Trophoblast cell (in vitro differentiated cells and primary cell): ENCODE measurements at regions not wholly inside any gene's neighbourhood (a gene's known extent, or its start where the extent isn't known, plus 50 kb on each side); places are given as distances from the start of the nearest gene placed in this dataset.

Experiments
- DNase-seq, 2 donors: peaks; one replicate each; pipeline ENCODE4 v3.0.0-alpha.2; 2016
- H2AFZ ChIP-seq: 2 replicates; pipeline ENCODE4 v1.6.1; 2013; ENCODE audit warnings: low read length, moderate library complexity, mild to moderate bottlenecking; ENCODE audit not compliant: insufficient read depth, poor library complexity
- H2AK5ac ChIP-seq: 2 replicates; pipeline ENCODE4 v1.6.1; 2013; ENCODE audit warnings: mild to moderate bottlenecking, low read length
- H2BK120ac ChIP-seq: 2 replicates; pipeline ENCODE4 v1.6.1; 2013; ENCODE audit warnings: low read length, mild to moderate bottlenecking, moderate library complexity; ENCODE audit not compliant: insufficient read depth, poor library complexity
- H2BK12ac ChIP-seq: 2 replicates; pipeline ENCODE4 v1.6.1; 2013; ENCODE audit warnings: mild to moderate bottlenecking, low read length, moderate library complexity
- H2BK5ac ChIP-seq: 2 replicates; pipeline ENCODE4 v1.6.1; 2013; ENCODE audit warnings: low read length, low read depth, moderate library complexity, mild to moderate bottlenecking; ENCODE audit not compliant: poor library complexity
- H3K14ac ChIP-seq: 2 replicates; pipeline ENCODE4 v1.6.1; 2013; ENCODE audit warnings: mild to moderate bottlenecking, low read length
- H3K18ac ChIP-seq: 2 replicates; pipeline ENCODE4 v1.6.1; 2013; ENCODE audit warnings: mild to moderate bottlenecking, low read length
- H3K23ac ChIP-seq: 2 replicates; pipeline ENCODE4 v1.6.1; 2013; ENCODE audit warnings: low read length
- H3K27ac ChIP-seq: 2 replicates; pipeline ENCODE4 v1.5.1; 2013; ENCODE audit warnings: low read depth, mild to moderate bottlenecking, inconsistent platforms, low read length, moderate library complexity
- H3K27me3 ChIP-seq: 2 replicates; pipeline ENCODE4 v1.6.1; 2013; ENCODE audit warnings: inconsistent platforms, mild to moderate bottlenecking, low read length, moderate library complexity; ENCODE audit not compliant: insufficient read depth
- H3K36me3 ChIP-seq, 2 experiments: 1 replicate in 1 of 2; 2 replicates in 1 of 2; pipeline ENCODE4 v1.6.1; 2013; ENCODE audit warnings: low read length in 2 of 2, mild to moderate bottlenecking in 2 of 2, moderate library complexity in 1 of 2; ENCODE audit not compliant: insufficient read depth in 2 of 2, control insufficient read depth in 1 of 2
- H3K4ac ChIP-seq: 2 replicates; pipeline ENCODE4 v1.6.1; 2013; ENCODE audit warnings: low read depth, mild to moderate bottlenecking, low read length, moderate library complexity
- H3K4me1 ChIP-seq, 2 experiments: 1 replicate in 1 of 2; 2 replicates in 1 of 2; pipeline ENCODE4 v1.6.1; 2013; ENCODE audit warnings: low read length in 2 of 2, mild to moderate bottlenecking in 2 of 2, moderate library complexity in 1 of 2; ENCODE audit not compliant: insufficient read depth in 2 of 2, control insufficient read depth in 1 of 2
- H3K4me2 ChIP-seq: 2 replicates; pipeline ENCODE4 v1.6.1; 2013; ENCODE audit warnings: inconsistent platforms, mild to moderate bottlenecking, low read length, moderate library complexity
- H3K4me3 ChIP-seq: 2 replicates; pipeline ENCODE4 v1.5.1; 2013; ENCODE audit warnings: mild to moderate bottlenecking, low read depth, low read length, inconsistent platforms
- H3K79me1 ChIP-seq: one replicate; pipeline ENCODE4 v1.6.1; 2013; ENCODE audit warnings: low read length
- H3K79me2 ChIP-seq: 2 replicates; pipeline ENCODE4 v1.6.1; 2013; ENCODE audit warnings: low read length, mild to moderate bottlenecking; ENCODE audit not compliant: control insufficient read depth, insufficient read depth, poor library complexity
- H3K9ac ChIP-seq: 2 replicates; pipeline ENCODE4 v1.6.1; 2013; ENCODE audit warnings: mild to moderate bottlenecking, low read length
- H3K9me3 ChIP-seq: 2 replicates; pipeline ENCODE4 v1.6.1; 2013; ENCODE audit warnings: low read depth, mild to moderate bottlenecking, control low read depth, inconsistent platforms, low read length; ENCODE audit not compliant: insufficient read depth
- H4K12ac ChIP-seq: 2 replicates; pipeline ENCODE4 v1.6.1; 2013; ENCODE audit warnings: low read depth, mild to moderate bottlenecking, low read length, moderate library complexity
- H4K8ac ChIP-seq: 2 replicates; pipeline ENCODE4 v1.6.1; 2013; ENCODE audit warnings: low read depth, mild to moderate bottlenecking, low read length, moderate library complexity
- H4K91ac ChIP-seq: one replicate; pipeline ENCODE4 v1.6.1; 2013; ENCODE audit warnings: low read depth, mild to moderate bottlenecking, low read length, moderate library complexity
- WGBS: extraction: QIAGEN DNeasy Blood & Tissue Kit; methylation state at CpG from one replicate; pipeline ENCODE4 v1.1.7; 2013; ENCODE audit warnings: missing lambda C conversion rate; ENCODE audit not compliant: insufficient read length, insufficient coverage; ENCODE audit errors: extremely low coverage; 5-methylcytosine and 5-hydroxymethylcytosine counted together

GRCh38 chr14:76583174-76583573 lies 178.1 kb upstream of the VASH1 start:
- no peaks in the 10 kb centered on the region for H3K27me3 ChIP-seq
- peaks cover 3% of the 10 kb centered on the region for H3K9me3 ChIP-seq
- H2AFZ ChIP-seq, result no peak overlapping the region
- H2BK5ac ChIP-seq, result no peak overlapping the region
- H3K23ac ChIP-seq, result no peak overlapping the region
- no peak overlapping the region for H3K18ac ChIP-seq
- no peaks in the 10 kb centered on the region for H3K79me1 ChIP-seq
- no peaks in the 10 kb centered on the region for H3K79me2 ChIP-seq
- no peak overlapping the region for H2BK12ac ChIP-seq
- H4K91ac ChIP-seq, result no peak overlapping the region
- H3K4me3 ChIP-seq, result no peak overlapping the region
- no peak overlapping the region for H3K27ac ChIP-seq
- H3K14ac ChIP-seq, result no peak overlapping the region
- no peaks in the 10 kb centered on the region for H3K4me1 ChIP-seq
- no peak for DNase-seq
- no peak overlapping the region for H2AK5ac ChIP-seq
- no peak overlapping the region for H3K9ac ChIP-seq
- H4K12ac ChIP-seq, result no peak overlapping the region
- no peaks in the 10 kb centered on the region for H3K36me3 ChIP-seq
- H3K4ac ChIP-seq, result no peak overlapping the region
- H2BK120ac ChIP-seq, result no peak overlapping the region
- no CpG with 5 or more reads among the region's 1 CpG for WGBS
- H4K8ac ChIP-seq, result no peak overlapping the region
- no peak overlapping the region for H3K4me2 ChIP-seq

- Histone ChIP-seq H3K9me3 (peaks cover 3% of the 10 kb centered on the region), H2BK5ac (no peak overlapping the region), H3K4me2 (no peak overlapping the region), H3K27ac (no peak overlapping the region), H2BK12ac (no peak overlapping the region), H3K4ac (no peak overlapping the region), H3K36me3 (no peaks in the 10 kb centered on the region), H3K23ac (no peak overlapping the region), H3K27me3 (no peaks in the 10 kb centered on the region), H3K79me1 (no peaks in the 10 kb centered on the region), H3K18ac (no peak overlapping the region), H3K4me1 (no peaks in the 10 kb centered on the region), H2AK5ac (no peak overlapping the region), H2BK120ac (no peak overlapping the region), H2AFZ (no peak overlapping the region), H3K14ac (no peak overlapping the region), H3K4me3 (no peak overlapping the region), H4K12ac (no peak overlapping the region), H4K8ac (no peak overlapping the region), H3K79me2 (no peaks in the 10 kb centered on the region), H3K9ac (no peak overlapping the region), H4K91ac (no peak overlapping the region)
- no CpG with 5 or more reads among the region's 6 CpGs for whole genome bisulfite sequencing
- no peak for DNase-seq
Observed at GRCh38 chr14:76583805-76584204, 177.5 kb upstream of the VASH1 start.

GRCh38 chr14:76584271-76584702 lies 177.0 kb upstream of the VASH1 start:
- H3K4me1 ChIP-seq, result no peaks in the 10 kb centered on the region
- H2AK5ac ChIP-seq, result no peak overlapping the region

GRCh38 chr14:76585616-76586015 lies 175.7 kb upstream of the VASH1 start:
- WGBS, result no CpG with 5 or more reads among the region's 8 CpGs
- H3K18ac ChIP-seq, result no peak overlapping the region
- H3K4me1 ChIP-seq, result no peaks in the 10 kb centered on the region
- H3K23ac ChIP-seq, result no peak overlapping the region
- no peaks in the 10 kb centered on the region for H3K27me3 ChIP-seq
- H4K8ac ChIP-seq, result no peak overlapping the region
- H3K36me3 ChIP-seq, result no peaks in the 10 kb centered on the region
- no peak overlapping the region for H3K9ac ChIP-seq
- H3K14ac ChIP-seq, result no peak overlapping the region
- no peak overlapping the region for H4K91ac ChIP-seq
- DNase-seq, result no peak
- no peak overlapping the region for H4K12ac ChIP-seq
- no peak overlapping the region for H2AFZ ChIP-seq
- no peak overlapping the region for H3K27ac ChIP-seq
- no peak overlapping the region for H3K4me3 ChIP-seq
- peaks cover 3% of the 10 kb centered on the region for H3K9me3 ChIP-seq
- no peaks in the 10 kb centered on the region for H3K79me2 ChIP-seq
- H3K4ac ChIP-seq, result no peak overlapping the region
- H2BK12ac ChIP-seq, result no peak overlapping the region
- no peak overlapping the region for H2BK5ac ChIP-seq
- no peaks in the 10 kb centered on the region for H3K79me1 ChIP-seq
- H2BK120ac ChIP-seq, result no peak overlapping the region
- H2AK5ac ChIP-seq, result no peak overlapping the region
- no peak overlapping the region for H3K4me2 ChIP-seq

More at GRCh38 chr14:76584271-76584702, 177.0 kb upstream of the VASH1 start:
- no peak overlapping the region for H3K9ac ChIP-seq
- H3K79me1 ChIP-seq, result no peaks in the 10 kb centered on the region
- H3K23ac ChIP-seq, result no peak overlapping the region
- H3K79me2 ChIP-seq, result no peaks in the 10 kb centered on the region
- H4K8ac ChIP-seq, result no peak overlapping the region
- H2BK5ac ChIP-seq, result no peak overlapping the region
- no peak overlapping the region for H3K27ac ChIP-seq
- no peak overlapping the region for H3K4me2 ChIP-seq
- WGBS, result no CpG with 5 or more reads among the region's 9 CpGs
- H4K91ac ChIP-seq, result no peak overlapping the region
- no peak overlapping the region for H2AFZ ChIP-seq
- no peak overlapping the region for H4K12ac ChIP-seq
- no peak overlapping the region for H2BK120ac ChIP-seq
- no peaks in the 10 kb centered on the region for H3K36me3 ChIP-seq
- H3K9me3 ChIP-seq, result peaks cover 3% of the 10 kb centered on the region
- no peak overlapping the region for H3K4ac ChIP-seq
- no peaks in the 10 kb centered on the region for H3K27me3 ChIP-seq
- no peak overlapping the region for H2BK12ac ChIP-seq
- no peak overlapping the region for H3K18ac ChIP-seq
- H3K4me3 ChIP-seq, result no peak overlapping the region
- DNase-seq, result no peak
- no peak overlapping the region for H3K14ac ChIP-seq
